Gastrocnemius medialis (tissue), 4 donors: ENCODE measurements at regions not wholly inside any gene's neighbourhood (a gene's known extent, or its start where the extent isn't known, plus 50 kb on each side); places are given as distances from the start of the nearest gene placed in this dataset.

Experiments used
- ATAC-seq, 2 donors: fragments of 150-250 bp; one replicate each; pipeline ENCODE4 v1.9.1; 2016
- DNase-seq, 2 donors: peaks; one replicate each; pipeline ENCODE4 v3.0.0-alpha.2; 2019
- H3K27ac ChIP-seq, 4 donors: fragments of 200-600 bp; sonication (generic); 1 replicate in 1 of 4; 2 replicates in 3 of 4; pipeline ENCODE4 v1.5.1; 2016 to 2018; ENCODE audit warnings: mild to moderate bottlenecking in 2 of 4, moderate library complexity in 1 of 4
- H3K27me3 ChIP-seq, 3 donors: fragments of 200-600 bp; sonication (generic) in 2 of 3; 1 replicate in 1 of 3; 2 replicates in 2 of 3; pipeline versions ENCODE4 v1.5.1 to v1.6.0; 2016 to 2019; ENCODE audit warnings: mild to moderate bottlenecking in 1 of 3, moderate library complexity in 1 of 3
- H3K36me3 ChIP-seq, 2 donors: fragments of 200-600 bp; sonication (generic) in 1 of 2; one replicate each; pipeline ENCODE4 v1.5.1; 2017 to 2018
- H3K4me1 ChIP-seq, 2 donors: fragments of 200-600 bp; sonication (generic) in 1 of 2; one replicate each; pipeline ENCODE4 v1.5.1; 2016 to 2017; ENCODE audit warnings: mild to moderate bottlenecking in 2 of 2
- H3K4me3 ChIP-seq, 4 donors: fragments of 200-600 bp; sonication (generic) in 3 of 4; 1 replicate in 1 of 4; 2 replicates in 3 of 4; pipeline ENCODE4 v1.5.1; 2016 to 2019; ENCODE audit warnings: mild to moderate bottlenecking in 2 of 4
- H3K9me3 ChIP-seq, 3 donors: fragments of 200-600 bp; sonication (generic) in 2 of 3; 1 replicate in 1 of 3; 2 replicates in 2 of 3; pipeline ENCODE4 v1.5.1; 2016 to 2019
- POLR2A ChIP-seq, 2 donors: fragments of 450-650 bp; IDR thresholded peaks; one replicate each; pipeline ENCODE4 v1.6.1; 2017; ENCODE audit warnings: antibody characterized with exemption in 2 of 2, mild to moderate bottlenecking in 2 of 2, moderate library complexity in 2 of 2
- in situ Hi-C, 4 donors: fragments of 200-750 bp; cut with MboI; loops; one replicate each; pipeline versions ENCODE4 v1.15.0 to v1.8.0; 2017; ENCODE audit warnings: low sequenced_read_pairs in 4 of 4
- intact Hi-C: fragments of 100-400 bp; cut with DNase I; formaldehyde crosslinking; loops from one replicate; pipeline ENCODE4 v1.15.1; 2023; ENCODE audit warnings: low total_unique reads
- TF ChIP-seq, protein P1 (sequence below), 5 experiments: fragments of 450-650 bp in 3 of 5; fragments of 200-600 bp in 2 of 5; sonication (generic) in 2 of 5; IDR thresholded peaks in 4 of 5; conservative IDR thresholded peaks in 1 of 5; 1 replicate in 4 of 5; 2 replicates in 1 of 5; pipeline ENCODE4 v1.5.1; 2016 to 2019; ENCODE audit warnings: antibody characterized with exemption in 5 of 5, mild to moderate bottlenecking in 3 of 5, moderate library complexity in 3 of 5

DNA sequence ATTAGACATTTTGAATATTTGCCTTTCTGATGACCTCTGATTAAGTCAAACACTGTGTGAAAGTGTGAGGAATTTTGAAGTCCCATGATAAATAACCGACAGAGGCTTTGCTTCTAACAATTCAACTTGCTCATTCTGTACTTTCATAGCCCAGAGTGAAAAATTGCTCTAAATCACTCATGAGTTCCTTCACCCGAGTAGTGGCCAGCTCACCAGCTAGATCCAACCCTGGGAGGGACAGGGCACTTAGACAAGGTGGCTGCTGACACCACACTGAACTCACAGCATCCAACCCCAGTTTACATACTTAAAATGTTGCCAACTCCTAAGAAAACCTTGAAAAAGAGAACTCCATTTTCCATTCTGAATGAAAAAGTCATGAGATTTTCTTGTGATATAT is 80.0 kb upstream of the LYZL1 start:
- DNase-seq (no peak), ATAC-seq (no peak)
- no peak overlapping the region for H3K27ac ChIP-seq
- no peak overlapping the region for H3K4me3 ChIP-seq
- intact Hi-C loops (no loop called here), in situ Hi-C loops (no loop called here)
- TF ChIP-seq, protein P1, sequence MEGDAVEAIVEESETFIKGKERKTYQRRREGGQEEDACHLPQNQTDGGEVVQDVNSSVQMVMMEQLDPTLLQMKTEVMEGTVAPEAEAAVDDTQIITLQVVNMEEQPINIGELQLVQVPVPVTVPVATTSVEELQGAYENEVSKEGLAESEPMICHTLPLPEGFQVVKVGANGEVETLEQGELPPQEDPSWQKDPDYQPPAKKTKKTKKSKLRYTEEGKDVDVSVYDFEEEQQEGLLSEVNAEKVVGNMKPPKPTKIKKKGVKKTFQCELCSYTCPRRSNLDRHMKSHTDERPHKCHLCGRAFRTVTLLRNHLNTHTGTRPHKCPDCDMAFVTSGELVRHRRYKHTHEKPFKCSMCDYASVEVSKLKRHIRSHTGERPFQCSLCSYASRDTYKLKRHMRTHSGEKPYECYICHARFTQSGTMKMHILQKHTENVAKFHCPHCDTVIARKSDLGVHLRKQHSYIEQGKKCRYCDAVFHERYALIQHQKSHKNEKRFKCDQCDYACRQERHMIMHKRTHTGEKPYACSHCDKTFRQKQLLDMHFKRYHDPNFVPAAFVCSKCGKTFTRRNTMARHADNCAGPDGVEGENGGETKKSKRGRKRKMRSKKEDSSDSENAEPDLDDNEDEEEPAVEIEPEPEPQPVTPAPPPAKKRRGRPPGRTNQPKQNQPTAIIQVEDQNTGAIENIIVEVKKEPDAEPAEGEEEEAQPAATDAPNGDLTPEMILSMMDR (IDR thresholded peaks at IDR 0.05 in 4 of 5, conservative IDR thresholded peaks at IDR 0.05 in 1 of 5) = no peak
- TF ChIP-seq POLR2A (IDR thresholded peaks at IDR 0.05) = no peak
- H3K9me3 ChIP-seq = no peaks in the 10 kb centered on the region
- H3K4me1 ChIP-seq = no peaks in the 10 kb centered on the region
- no peaks in the 10 kb centered on the region for H3K36me3 ChIP-seq
- no peaks in the 10 kb centered on the region for H3K27me3 ChIP-seq

DNA sequence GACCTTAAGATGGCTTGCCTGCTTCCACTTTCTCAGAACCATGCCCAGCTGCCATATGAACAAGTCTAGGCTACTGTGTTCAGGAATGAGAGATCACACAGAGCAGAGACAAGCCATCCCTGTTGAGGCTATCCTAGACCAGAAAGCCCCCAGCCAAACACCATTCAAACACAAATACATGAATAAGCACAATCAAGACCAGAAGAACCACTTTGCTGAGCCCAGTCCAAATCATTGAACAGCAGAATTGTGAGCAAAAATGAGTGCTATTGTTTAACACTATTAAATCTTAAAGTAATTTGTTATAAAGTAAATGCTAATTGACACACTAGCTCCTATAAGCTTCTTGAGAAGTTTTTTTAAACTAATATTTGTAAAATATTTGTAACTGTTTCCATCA is 79.0 kb upstream of the LYZL1 start:
- intact Hi-C loops (no loop called here), in situ Hi-C loops (no loop called here)
- TF ChIP-seq, protein P1 (IDR thresholded peaks at IDR 0.05 in 4 of 5, conservative IDR thresholded peaks at IDR 0.05 in 1 of 5) = no peak
- TF ChIP-seq POLR2A (IDR thresholded peaks at IDR 0.05) = no peak
- H3K36me3 ChIP-seq = no peaks in the 10 kb centered on the region
- H3K27ac ChIP-seq = no peak overlapping the region
- H3K4me1 ChIP-seq = no peaks in the 10 kb centered on the region
- no peak for DNase-seq
- H3K4me3 ChIP-seq = no peak overlapping the region
- H3K27me3 ChIP-seq = no peaks in the 10 kb centered on the region
- no peak for ATAC-seq
- H3K9me3 ChIP-seq = no peaks in the 10 kb centered on the region

DNA sequence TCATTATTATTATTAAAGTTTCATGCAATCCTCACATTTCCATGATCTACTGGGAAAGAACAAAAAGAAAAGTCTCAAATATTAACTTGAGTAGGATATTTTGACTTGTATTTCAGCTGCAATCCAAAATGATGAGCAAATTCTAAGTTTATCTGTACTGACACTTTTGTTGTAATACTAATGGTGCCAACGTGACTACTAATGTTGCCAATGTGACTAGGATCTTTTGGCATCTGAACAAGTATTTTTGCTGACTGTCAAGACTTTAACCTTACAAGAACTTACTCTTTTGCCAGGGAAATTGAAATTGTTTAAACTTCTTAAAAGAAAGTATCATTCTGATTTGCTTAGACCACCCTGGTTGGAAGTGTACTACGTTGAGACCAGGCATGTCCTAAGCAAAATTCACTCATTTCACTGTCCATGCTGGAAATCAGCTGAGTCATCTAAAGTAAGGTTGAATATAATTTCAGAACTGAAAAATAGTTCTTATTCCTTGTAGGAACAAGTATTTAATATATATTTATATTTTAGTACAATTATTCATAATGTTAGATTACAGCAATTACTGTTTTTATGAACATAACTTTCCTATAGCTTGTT is 78.5 kb upstream of the LYZL1 start:
- Histone ChIP-seq H3K4me3 (no peak overlapping the region), H3K36me3 (no peaks in the 10 kb centered on the region), H3K27ac (no peak overlapping the region), H3K27me3 (no peaks in the 10 kb centered on the region), H3K4me1 (no peaks in the 10 kb centered on the region), H3K9me3 (no peaks in the 10 kb centered on the region)
- TF ChIP-seq, protein P1 (IDR thresholded peaks at IDR 0.05 in 4 of 5, conservative IDR thresholded peaks at IDR 0.05 in 1 of 5) = no peak
- no peak for TF ChIP-seq POLR2A (IDR thresholded peaks at IDR 0.05)
- no peak for ATAC-seq
- intact Hi-C loops = no loop called here
- no peak for DNase-seq
- in situ Hi-C loops = no loop called here

DNA sequence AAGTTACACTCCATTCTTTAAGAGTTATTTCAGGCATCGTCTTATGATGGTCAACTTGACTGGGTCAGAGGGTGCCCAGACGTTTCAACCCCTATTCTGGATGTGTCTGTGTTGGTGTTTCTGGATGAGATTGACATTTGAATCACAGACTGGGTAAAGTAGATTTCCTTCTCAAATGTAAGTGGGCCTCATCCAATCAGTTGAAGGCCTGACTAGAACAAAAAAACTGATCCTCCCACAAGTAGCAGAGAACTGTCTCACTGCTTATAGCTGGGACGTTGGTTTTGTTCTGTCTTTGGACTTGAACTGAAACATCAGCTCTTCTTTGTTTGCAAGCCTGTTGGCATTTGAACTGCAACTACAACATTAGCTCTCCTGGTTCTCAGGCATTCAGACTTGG is 76.3 kb upstream of the LYZL1 start:
- TF ChIP-seq, protein P1 (IDR thresholded peaks at IDR 0.05 in 4 of 5, conservative IDR thresholded peaks at IDR 0.05 in 1 of 5) = no peak
- no peak for TF ChIP-seq POLR2A (IDR thresholded peaks at IDR 0.05)
- no peaks in the 10 kb centered on the region for H3K27me3 ChIP-seq
- ATAC-seq = no peak
- H3K4me3 ChIP-seq = no peak overlapping the region
- H3K27ac ChIP-seq = no peak overlapping the region
- H3K4me1 ChIP-seq = no peaks in the 10 kb centered on the region
- H3K36me3 ChIP-seq = no peaks in the 10 kb centered on the region
- intact Hi-C loops (no loop called here), in situ Hi-C loops (no loop called here)
- H3K9me3 ChIP-seq = no peaks in the 10 kb centered on the region
- DNase-seq = no peak

DNA sequence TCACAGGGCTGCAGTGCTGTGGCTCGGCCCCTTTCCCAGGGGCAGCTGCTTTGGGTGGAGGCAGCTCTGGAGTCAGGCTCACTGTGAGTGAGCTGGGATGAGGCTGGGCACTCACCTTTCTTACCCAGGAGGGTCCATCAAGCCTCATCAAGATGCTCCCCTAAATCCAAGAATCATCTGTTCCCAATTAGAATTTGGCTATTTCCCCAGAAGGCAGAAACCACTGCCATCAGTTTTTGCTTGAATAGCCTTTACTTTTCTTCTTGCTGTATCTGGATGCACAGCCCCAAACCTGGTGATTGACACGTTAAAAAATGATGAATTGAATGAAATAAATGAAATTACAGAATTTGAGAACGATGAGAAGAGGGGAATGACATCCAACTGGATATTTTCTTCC is 74.3 kb upstream of the LYZL1 start:
- no peaks in the 10 kb centered on the region for H3K36me3 ChIP-seq
- ATAC-seq (no peak), DNase-seq (no peak)
- no peak overlapping the region for H3K4me3 ChIP-seq
- no peaks in the 10 kb centered on the region for H3K4me1 ChIP-seq
- TF ChIP-seq, protein P1 (IDR thresholded peaks at IDR 0.05 in 4 of 5, conservative IDR thresholded peaks at IDR 0.05 in 1 of 5) = no peak
- TF ChIP-seq POLR2A (IDR thresholded peaks at IDR 0.05) = no peak
- H3K27me3 ChIP-seq = no peaks in the 10 kb centered on the region
- intact Hi-C loops = no loop called here
- H3K27ac ChIP-seq = no peak overlapping the region
- no peaks in the 10 kb centered on the region for H3K9me3 ChIP-seq
- in situ Hi-C loops = no loop called here
